GM19240 (cell line): ENCODE measurements at regions not wholly inside any gene's neighbourhood (a gene's known extent, or its start where the extent isn't known, plus 50 kb on each side); places are given as distances from the start of the nearest gene placed in this dataset.

Experiments
- DNase-seq: peaks from one replicate; pipeline ENCODE4 v3.0.0; 2011; ENCODE audit warnings: low spot score; ENCODE audit not compliant: insufficient read length

DNA sequence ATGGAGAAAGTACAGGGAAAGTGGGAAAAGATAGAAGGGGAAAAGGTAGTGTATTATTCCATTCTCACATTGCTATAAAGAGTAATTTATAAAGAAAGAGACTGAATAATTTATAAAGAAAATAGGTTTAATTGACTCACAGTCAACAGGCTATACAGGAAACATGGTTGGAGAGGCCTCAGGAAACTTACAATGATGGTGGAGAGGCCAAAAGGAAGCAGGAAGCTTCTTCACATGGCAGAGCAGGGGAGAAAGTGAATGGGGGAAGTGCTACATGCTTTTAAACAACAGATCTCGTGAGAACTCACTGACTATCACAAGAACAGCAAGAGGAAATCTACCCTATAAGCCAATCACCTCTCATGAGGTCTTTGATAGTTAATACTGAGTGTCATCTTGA lies 725.0 kb upstream of the FLRT2 start:
- no peak for DNase-seq

DNA sequence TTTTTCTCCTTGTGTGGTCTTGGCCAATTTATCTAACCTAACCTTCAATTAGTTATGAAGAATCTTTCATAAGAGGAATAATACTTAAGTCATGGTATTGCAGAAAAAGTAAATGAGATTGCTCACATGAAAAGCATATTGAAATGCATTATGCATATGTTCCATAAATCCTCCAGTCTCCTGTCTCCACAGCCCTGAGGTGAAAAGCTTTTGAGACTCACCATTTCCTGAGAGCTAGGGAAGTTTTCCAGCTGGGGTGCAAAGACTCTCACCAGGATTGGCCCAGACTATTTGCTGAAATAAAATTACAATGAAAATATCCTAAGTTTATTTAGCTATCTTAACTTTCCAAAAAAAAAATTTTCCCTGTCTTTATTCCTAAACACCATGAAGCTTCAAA lies 723.8 kb upstream of the FLRT2 start:
- DNase-seq = no peak

DNA sequence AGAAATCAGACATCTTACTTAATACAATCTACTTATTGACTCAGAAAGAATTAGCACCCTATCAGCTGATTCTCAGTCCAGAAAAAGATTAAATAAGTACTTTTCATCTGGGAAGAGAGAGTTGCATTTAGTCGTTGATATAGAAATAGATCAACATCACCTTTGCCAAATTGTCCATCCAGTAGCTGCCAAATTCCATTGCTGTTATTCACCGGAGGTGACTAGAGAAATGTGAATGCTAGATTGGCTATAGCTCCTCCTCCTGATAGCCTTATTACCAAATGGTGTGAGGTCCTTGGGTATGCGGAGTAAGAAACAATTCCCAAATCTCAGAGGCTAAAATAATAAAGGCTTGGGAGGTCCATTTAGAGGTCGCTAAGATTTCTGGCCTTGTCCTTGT lies 723.3 kb upstream of the FLRT2 start:
- DNase-seq = no peak

GRCh38 chr14:84807673-84808072 lies 722.3 kb upstream of the FLRT2 start:
- no peak for DNase-seq

DNA sequence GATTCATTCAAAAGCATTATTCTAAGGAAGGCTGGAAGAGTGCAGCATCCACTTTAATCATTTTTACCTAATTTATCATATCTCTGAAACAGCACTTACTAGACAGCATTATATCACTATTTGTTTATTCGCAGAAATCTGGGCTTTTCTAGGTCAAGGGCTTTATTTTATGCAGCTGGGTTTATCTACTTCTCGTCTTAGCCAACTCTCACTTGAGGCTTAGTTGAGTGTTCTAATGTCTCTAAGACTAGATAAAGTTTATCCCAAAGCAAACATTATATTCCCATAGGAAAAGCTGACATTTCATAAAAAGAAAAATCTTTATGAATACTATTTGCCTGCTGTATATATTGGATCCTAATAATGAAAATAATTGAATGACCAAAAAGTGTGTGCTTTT lies 720.8 kb upstream of the FLRT2 start:
- no peak for DNase-seq

DNA sequence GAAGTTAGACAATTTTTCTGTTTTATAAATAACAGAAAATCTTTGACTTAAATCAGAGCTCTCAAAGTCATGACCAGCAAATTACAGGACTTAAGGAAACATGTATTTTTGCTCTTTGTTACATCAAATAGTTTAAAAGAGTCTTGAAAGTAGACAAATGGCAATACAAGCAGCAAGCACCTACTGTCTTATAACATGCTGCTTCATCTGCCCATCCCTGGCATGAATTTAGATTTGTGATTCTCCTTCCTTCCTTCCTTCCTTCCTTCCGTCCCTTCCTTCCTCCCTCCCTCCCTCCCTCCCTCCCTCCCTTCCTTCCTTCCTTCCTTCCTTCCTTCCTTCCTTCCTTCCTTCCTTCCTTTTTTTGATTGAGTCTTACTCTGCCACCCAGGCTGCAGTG lies 715.6 kb upstream of the FLRT2 start:
- no peak for DNase-seq

- no peak for DNase-seq
Measured at GRCh38 chr14:84819528-84819927, 710.4 kb upstream of the FLRT2 start.

DNA sequence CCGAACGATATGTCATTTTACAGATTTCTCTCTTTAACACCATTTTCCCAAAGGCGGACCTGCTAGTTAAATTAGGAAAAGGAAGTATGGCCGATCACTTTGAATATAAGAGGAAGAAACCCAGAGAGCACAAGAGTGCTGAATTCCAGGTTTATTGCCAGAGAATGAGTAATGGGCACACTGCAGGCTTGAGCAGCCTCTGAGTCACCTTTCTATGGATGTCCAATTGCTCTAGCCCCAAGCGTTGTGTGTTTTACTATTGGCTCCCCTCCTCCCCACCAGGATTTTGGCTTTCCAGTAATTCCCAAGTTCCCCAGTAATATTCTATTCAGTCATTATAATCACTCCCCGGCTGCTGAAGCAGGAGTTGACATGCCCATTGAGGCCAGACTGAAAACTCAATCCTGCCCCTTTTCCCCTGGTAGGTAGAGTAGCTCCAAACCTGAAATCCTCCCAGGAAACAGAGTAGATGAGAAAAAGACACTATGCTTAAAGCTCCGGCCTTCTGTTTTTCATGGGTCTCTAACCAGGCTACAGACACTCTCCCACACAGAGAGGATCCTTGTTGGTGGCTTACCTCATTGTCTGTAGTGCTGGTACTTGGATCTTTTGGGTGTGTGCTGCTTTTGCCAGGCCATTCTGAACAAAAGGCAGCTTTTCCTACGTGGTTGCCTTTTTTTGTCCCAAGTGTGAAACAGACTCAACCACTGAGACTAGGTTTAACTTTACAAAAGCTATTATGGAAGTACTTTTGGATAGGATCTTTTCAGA lies 704.3 kb upstream of the FLRT2 start:
- no peak for DNase-seq

- DNase-seq = no peak
Measured at GRCh38 chr14:84826294-84826693, 703.6 kb upstream of the FLRT2 start.

GRCh38 chr14:84850595-84850994 lies 679.3 kb upstream of the FLRT2 start:
- DNase-seq = no peak

GRCh38 chr14:84856751-84857534 lies 673.0 kb upstream of the FLRT2 start:
- DNase-seq = no peak

DNA sequence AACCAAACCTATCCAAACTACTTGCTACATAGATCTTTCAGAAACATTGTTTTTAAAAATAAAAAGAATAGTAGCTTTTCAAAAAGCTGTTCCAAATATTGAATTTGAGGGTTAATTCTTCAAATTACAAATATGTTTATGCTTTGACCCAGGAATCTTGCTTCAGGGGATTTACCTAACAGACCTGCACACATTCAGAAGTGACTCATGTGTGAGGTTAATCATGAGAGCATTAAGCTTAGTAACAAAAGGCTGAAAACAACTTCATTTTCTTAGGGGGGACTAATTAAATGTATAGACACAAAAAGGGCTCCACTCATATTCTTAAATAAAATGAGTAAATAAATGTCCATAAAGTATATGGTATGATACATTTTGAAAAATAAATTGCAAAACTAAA lies 672.4 kb upstream of the FLRT2 start:
- DNase-seq = no peak

GRCh38 chr14:84859116-84859515 lies 670.8 kb upstream of the FLRT2 start:
- no peak for DNase-seq

- no peak for DNase-seq
Measured at GRCh38 chr14:84864548-84865271, 665.2 kb upstream of the FLRT2 start.

DNA sequence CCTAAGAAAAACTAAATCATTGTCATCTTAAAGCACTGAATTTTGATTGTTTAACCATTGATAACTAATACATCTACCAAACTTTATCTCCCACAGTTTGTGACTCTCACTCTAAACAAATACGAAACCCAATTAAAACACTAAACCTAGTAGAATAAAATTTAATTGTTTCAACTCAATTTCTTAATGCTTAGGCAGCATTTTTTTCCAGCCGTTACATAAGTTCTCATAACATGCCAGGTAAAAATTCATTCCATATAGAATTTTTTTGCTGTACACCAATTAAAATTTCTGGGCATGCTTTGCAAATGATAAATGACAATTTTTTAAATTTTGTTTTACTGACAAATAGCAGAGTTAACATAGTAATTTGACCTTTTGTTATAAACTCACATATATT lies 658.2 kb upstream of the FLRT2 start:
- no peak for DNase-seq

- DNase-seq = no peak
Measured at GRCh38 chr14:84874436-84874835, 655.5 kb upstream of the FLRT2 start.

GRCh38 chr14:84877061-84877460 lies 652.9 kb upstream of the FLRT2 start:
- DNase-seq = no peak

GRCh38 chr14:84882830-84883229 lies 647.1 kb upstream of the FLRT2 start:
- DNase-seq = no peak

DNA sequence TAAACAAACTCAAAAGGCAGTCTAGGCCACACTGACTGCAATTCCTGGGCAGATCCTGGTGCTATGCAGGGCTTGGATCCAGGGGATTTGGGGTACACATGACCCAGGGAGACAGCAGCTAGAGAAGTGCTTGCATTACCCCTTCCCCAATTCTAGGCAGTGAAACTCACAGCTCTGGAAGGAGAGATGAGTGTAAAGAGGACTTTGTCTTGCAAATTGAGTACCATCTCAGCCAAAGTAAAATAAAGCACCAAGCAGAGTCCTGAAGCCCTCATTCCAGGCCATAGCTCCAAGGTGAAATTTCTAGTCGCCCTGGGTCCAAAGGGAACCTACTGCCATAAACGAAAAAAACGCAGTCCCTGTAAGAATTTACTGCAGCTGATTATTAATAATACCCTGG lies 644.9 kb upstream of the FLRT2 start:
- DNase-seq = no peak

DNA sequence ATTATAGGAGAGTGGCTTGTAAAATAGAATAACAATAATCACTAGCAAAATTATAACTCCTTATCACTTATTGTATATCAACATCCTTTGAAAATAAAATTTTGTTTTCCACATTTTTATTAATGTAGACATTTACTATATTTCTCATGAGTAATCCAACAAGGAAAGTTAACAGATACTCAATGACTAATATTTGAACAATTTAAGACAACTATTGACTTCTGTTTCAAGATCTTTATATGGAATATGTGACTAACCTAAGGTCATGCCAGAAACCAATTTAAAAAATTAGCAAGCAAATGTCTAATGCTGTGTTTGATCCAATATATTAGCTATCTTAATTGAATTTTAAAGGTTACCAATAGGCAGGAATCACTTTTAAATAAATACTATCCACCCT lies 638.5 kb upstream of the FLRT2 start:
- DNase-seq = no peak

DNA sequence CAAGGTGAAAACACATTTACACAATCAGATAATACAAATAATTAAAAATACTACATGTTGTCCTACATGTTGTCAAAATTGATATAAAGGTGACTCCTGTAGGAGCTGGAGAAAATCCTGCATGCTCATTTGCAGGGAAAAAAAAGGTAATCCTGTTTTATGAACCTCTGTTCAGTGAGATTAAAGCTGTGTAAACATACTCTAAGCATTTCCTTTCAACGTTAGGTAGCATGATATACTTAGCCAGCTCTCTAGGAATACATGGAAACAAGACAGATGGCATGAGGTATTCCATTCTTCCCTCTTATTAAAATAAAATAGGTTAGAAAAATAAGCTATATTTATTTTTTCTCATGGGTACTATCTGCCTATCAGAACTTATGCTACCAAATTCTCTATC lies 635.7 kb upstream of the FLRT2 start:
- DNase-seq = no peak

DNA sequence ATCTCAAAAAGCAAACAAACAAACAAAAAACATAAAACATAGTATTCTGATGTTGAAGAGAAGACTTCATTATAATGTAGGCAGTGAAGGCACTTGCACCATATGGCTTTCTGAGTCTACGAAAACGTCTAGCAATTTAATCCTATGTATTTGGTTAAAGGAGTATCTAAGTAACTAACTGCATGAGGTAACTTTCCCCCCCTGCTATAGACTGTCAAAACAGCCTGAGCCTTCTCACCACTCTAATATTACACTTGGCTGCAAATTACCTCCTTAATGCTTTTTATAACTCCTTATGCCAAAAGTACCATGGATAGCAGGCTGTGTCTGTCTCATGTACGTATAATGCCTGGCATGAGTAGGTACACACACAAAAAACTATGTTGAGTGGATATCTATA lies 607.6 kb upstream of the FLRT2 start:
- no peak for DNase-seq
